ENCODE measurements at regions not wholly inside any gene's neighbourhood (a gene's known extent, or its start where the extent isn't known, plus 50 kb on each side); places are given as distances from the start of the nearest gene placed in this dataset.

- no peak overlapping the region for H3K4me3 ChIP-seq (ENCODE audit: low read length)
- CTCF ChIA-PET: no interaction called here
- POLR2A ChIA-PET: no interaction called here
These were observed 154.5 kb downstream of the SEC23A start for GRCh38 chr14:38948576-38948975.

GRCh38 chr14:38948171-38948570 lies 154.9 kb downstream of the SEC23A start:
- DNase-seq (no peak), ATAC-seq (ENCODE audit: poor library complexity) (no peak)
- H3K27ac Mint-ChIP-seq: no peak overlapping the region
- H3K4me3 Mint-ChIP-seq: no peak overlapping the region
- Histone ChIP-seq H3K27me3 (ENCODE audit: control insufficient read depth in 1 of 2, insufficient read depth in 2 of 2, low read length in 2 of 2) (no peaks in the 10 kb centered on the region), H3K9me3 (ENCODE audit: control insufficient read depth in 1 of 2, insufficient read depth in 1 of 2, low read length in 2 of 2) (no peaks in the 10 kb centered on the region), H3K4me1 (ENCODE audit: insufficient read depth, low read length) (no peaks in the 10 kb centered on the region), H3K4me3 (ENCODE audit: low read length) (no peak overlapping the region), H3K27ac (ENCODE audit: low read depth in 1 of 2, low read length in 2 of 2) (no peak overlapping the region), H3K36me3 (ENCODE audit: insufficient read depth, low read length) (no peaks in the 10 kb centered on the region)
- no peaks in the 10 kb centered on the region for H3K9me3 Mint-ChIP-seq
- ChIA-PET POLR2A (no interaction called here), CTCF (no interaction called here)
- H3K36me3 Mint-ChIP-seq (ENCODE audit: low read depth): no peaks in the 10 kb centered on the region
- no peak for TF ChIP-seq CTCF (IDR thresholded peaks at IDR 0.05)
- intact Hi-C loops (cut with DNase I, micrococcal nuclease): no loop called here
- no peaks in the 10 kb centered on the region for H3K27me3 Mint-ChIP-seq
- no peaks in the 10 kb centered on the region for H3K4me1 Mint-ChIP-seq (ENCODE audit: low read depth)

More at GRCh38 chr14:38948576-38948975, 154.5 kb downstream of the SEC23A start:
- Histone ChIP-seq H3K36me3 (ENCODE audit: insufficient read depth, low read length) (no peaks in the 10 kb centered on the region), H3K4me1 (ENCODE audit: insufficient read depth, low read length) (no peaks in the 10 kb centered on the region), H3K27me3 (ENCODE audit: control insufficient read depth in 1 of 2, insufficient read depth in 2 of 2, low read length in 2 of 2) (no peaks in the 10 kb centered on the region), H3K9me3 (ENCODE audit: control insufficient read depth in 1 of 2, insufficient read depth in 1 of 2, low read length in 2 of 2) (no peaks in the 10 kb centered on the region), H3K27ac (ENCODE audit: low read depth in 1 of 2, low read length in 2 of 2) (no peak overlapping the region)
- no peaks in the 10 kb centered on the region for H3K4me1 Mint-ChIP-seq (ENCODE audit: low read depth)
- intact Hi-C loops (cut with DNase I, micrococcal nuclease): no loop called here
- TF ChIP-seq CTCF (IDR thresholded peaks at IDR 0.05): no peak
- no peaks in the 10 kb centered on the region for H3K27me3 Mint-ChIP-seq
- DNase-seq (no peak), ATAC-seq (ENCODE audit: poor library complexity) (no peak)
- H3K9me3 Mint-ChIP-seq: no peaks in the 10 kb centered on the region
- no peaks in the 10 kb centered on the region for H3K36me3 Mint-ChIP-seq (ENCODE audit: low read depth)
- no peak overlapping the region for H3K4me3 Mint-ChIP-seq
- no peak overlapping the region for H3K27ac Mint-ChIP-seq

GRCh38 chr14:38947343-38947742 lies 155.7 kb downstream of the SEC23A start:
- TF ChIP-seq CTCF (IDR thresholded peaks at IDR 0.05): no peak
- ChIA-PET POLR2A (no interaction called here), CTCF (no interaction called here)
- Histone ChIP-seq H3K9me3 (ENCODE audit: control insufficient read depth in 1 of 2, insufficient read depth in 1 of 2, low read length in 2 of 2) (no peaks in the 10 kb centered on the region), H3K27ac (ENCODE audit: low read depth in 1 of 2, low read length in 2 of 2) (no peak overlapping the region), H3K36me3 (ENCODE audit: insufficient read depth, low read length) (no peaks in the 10 kb centered on the region), H3K4me3 (ENCODE audit: low read length) (no peak overlapping the region), H3K4me1 (ENCODE audit: insufficient read depth, low read length) (no peaks in the 10 kb centered on the region), H3K27me3 (ENCODE audit: control insufficient read depth in 1 of 2, insufficient read depth in 2 of 2, low read length in 2 of 2) (no peaks in the 10 kb centered on the region)
- H3K9me3 Mint-ChIP-seq: no peaks in the 10 kb centered on the region
- no peak overlapping the region for H3K4me3 Mint-ChIP-seq
- DNase-seq (no peak), ATAC-seq (ENCODE audit: poor library complexity) (no peak)
- H3K36me3 Mint-ChIP-seq (ENCODE audit: low read depth): no peaks in the 10 kb centered on the region
- no peaks in the 10 kb centered on the region for H3K27me3 Mint-ChIP-seq
- intact Hi-C loops (cut with DNase I, micrococcal nuclease): no loop called here
- no peak overlapping the region for H3K27ac Mint-ChIP-seq
- H3K4me1 Mint-ChIP-seq (ENCODE audit: low read depth): no peaks in the 10 kb centered on the region
